Forelimb muscle (tissue), 1 donor: ENCODE measurements at regions not wholly inside any gene's neighbourhood (a gene's known extent, or its start where the extent isn't known, plus 50 kb on each side); places are given as distances from the start of the nearest gene placed in this dataset.
"Not testable (repeated sequence)": the region's sequence is repeated elsewhere in the genome, so short reads cannot be mapped to it uniquely, and the experiment has no call there.

ENCODE experiments used
- DNase-seq: peaks from one replicate; pipeline ENCODE4 v3.0.0-alpha.2; 2013; ENCODE audit warnings: low read depth

DNA sequence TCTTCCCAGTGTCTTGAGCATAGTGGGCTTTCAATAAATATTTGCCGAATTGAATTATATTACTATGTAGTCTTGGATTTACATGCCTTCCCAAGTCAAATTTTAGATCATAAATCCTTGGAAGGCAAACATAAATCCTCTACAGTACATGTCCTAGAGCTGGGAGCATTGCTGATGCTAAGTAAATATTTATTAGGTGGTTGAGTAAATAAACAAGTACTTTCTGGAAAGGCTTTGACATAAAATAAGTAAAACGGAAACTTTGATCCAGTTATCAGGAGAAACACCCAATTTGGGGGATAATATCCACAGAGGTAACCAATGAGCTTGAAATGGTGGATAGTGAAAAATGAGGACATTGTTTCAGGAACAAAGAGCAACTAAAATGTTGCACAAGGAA lies 162.8 kb upstream of the SVIL start:
- no peak for DNase-seq

DNA sequence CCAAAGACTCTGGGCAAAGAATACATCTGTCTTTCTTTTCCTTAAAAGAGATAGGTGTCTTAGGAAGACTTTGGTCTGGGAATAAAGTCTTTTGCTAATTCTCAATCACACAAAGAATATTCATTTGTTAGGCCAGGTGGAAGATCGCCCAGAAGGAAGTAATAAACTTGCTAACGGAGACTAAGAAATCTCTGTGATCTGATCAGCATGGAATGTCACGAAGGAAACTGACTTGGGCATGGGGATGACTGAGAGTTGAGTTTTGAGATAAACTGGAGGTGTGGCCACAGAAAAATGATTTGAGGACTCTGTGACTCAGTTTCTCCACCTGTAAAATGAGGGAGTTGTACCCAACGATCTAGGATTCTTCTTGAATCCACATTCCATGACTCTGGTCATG lies 161.1 kb upstream of the SVIL start:
- DNase-seq = no peak

DNA sequence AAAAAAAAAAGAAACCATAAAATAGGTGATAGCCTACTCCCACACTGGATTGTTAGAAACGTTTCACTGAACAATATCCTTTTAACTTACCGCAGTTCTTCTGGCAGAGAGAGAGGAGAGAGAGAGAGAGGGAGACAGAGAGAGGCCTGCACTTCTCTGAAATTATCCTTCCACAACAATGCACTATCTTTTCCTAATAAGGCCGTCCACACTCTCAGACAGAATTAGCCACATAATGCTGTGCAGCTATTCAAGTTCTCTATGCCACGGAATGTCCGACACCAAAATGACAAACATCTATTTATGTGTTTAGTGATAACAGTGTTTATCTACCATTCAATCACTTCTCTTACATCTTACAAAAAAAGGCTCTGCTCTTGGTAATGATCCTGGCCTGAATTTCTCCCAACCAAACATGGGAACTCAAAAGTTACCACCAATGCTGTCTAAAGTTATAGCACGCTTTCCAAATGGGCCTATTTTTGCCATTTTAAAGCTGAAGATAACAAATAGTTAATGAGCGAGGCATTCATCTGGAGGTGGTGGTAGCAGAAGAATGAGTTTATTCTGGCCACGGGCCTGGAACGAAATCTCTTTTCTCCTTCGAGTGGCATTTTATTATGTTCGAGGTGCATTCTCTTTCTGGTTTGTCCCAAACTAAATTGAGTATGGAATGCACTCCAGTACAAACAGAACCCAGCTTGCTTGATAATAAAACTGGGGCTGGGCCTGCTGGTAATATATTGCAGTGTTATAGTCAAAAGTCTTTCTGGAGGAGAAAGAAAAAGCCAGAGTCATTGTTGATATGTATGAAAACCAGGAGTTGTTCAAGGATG lies 160.2 kb upstream of the SVIL start:
- no peak for DNase-seq

DNA sequence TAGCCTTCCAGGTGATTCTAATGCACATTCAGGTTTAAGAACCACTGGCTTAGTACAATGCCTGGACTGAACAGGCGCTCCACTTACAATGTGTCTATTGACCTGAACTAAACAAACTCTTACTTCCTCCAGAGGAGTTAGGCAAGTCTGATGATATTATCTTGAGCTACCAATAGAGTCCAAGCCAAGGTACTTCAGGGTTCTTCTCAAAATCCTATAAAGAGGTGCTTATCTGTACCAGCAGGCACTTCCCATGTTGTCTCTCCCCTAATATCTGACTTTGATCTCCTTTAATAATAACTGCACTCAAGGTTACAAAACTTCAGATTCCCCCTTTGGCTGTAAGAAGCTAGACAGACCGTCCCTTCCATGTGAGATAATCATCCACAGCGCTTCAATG lies 157.0 kb upstream of the SVIL start:
- DNase-seq = no peak

DNA sequence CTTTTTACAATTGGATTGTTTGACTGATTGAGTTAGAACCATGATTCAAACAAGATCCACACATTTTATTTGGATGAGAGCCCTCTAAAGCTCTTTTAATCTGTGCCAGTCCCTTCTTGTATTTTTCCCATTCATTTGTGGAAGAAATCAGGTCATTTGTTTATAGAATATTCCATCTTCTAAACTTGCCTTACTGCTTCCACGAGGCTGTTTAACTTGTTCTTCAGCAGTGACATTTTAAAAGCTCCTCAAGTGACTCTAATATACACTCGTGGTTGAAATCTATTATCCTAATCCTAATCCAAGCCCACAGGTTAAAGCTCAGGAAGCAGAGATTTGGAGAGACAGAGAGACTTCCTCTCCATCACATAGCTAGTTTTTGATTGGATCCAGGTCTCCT lies 155.4 kb upstream of the SVIL start:
- no peak for DNase-seq

DNA sequence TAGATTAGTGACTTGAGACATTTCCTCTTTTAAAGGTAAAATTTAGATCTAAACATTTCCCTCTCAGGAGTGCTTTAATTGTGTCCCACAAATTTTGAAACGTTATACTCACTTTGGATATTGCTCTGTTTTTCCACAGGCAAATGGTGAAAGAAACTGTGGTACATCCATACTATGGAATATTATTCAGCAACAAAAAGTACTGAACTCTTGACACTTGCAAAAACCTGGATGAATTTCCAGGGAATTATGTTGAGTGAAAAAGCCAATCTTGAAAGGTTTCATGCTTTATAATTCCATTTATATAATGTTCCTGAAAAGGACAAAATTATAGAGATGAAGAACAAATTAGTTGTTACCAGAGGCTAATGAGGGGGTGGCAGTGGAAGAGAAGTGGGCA lies 153.3 kb upstream of the SVIL start:
- DNase-seq = no peak

DNA sequence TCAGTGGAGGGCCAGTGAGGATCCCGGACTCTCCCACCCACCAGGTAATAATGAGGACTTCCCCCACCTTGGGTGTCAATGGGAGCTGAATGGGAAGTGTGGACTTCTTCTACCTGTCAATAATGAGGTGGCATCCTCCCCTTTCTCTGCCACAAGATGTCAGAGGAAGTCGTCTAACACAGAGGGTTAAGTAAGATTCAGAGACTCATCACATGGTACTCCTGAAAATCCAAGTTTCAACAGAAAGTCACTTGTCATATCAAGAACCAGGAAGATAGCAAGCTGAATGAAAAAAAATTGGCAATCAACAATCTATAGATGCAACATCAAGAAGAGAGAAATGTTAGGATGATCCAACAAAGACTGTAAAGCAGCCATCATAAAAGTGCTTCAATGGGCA lies 150.9 kb upstream of the SVIL start:
- no peak for DNase-seq

DNA sequence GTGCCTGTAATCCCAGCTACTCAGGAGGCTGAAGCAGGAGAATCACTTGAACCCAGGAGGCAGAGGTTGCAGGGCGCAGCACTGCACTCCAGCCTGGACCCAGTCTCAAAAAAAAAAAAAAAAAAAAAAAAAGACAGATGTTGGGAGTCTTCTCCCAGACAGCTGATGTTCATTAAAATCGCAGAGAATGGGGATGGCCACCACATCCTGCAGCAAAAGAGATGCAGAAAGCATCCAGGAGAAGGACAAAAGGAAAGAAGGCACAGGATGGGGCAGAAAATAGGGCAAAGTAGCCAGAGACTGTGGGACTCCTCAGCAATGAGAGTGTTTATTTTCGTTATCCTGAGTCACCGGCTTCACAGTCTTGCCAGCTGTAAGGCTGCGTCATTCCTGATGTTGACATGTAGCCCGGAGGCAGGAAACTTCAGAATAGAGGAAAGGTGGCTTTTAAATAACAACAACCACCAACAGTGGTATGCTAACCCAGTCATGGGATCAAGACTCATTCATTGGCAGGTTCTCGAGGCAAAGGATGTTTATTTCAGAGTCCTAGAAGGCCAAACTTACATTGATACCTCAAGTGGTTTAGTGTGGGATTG lies 149.5 kb upstream of the SVIL start:
- DNase-seq = no peak

DNA sequence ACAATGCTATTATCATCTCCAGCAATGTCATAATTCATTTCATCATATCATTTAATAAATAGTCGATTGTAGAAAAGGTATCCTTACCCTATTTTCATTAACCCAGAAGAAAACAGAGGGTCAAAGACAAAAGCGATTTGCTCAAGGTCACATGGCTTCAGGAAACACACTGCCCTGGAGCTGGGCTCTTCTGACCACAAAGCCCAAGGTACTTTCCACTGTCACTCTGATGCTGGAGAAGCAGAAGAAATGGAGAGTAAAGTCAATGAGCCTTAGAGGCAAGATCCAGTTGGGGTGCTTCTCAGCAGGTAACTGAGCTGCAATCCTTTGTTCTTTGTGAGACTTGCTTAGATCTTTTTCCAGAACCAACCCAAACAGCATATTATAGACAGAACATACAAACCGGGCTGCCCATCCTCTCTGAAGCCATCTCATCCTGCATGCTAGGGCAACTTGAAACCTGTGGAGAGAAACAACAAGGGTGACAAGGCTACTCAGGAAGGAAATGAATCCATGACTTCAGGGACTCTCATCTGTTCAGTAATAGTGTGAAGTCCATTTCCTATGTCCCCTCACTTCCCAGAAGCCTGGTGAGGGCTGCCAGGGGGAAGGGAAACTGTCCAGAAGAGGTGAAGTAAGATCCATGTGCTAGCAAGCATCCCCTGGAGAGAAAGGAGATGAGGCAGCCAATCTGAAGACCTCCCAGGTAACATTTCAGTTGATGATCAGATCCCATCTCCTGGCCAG lies 148.6 kb upstream of the SVIL start:
- no peak for DNase-seq

DNA sequence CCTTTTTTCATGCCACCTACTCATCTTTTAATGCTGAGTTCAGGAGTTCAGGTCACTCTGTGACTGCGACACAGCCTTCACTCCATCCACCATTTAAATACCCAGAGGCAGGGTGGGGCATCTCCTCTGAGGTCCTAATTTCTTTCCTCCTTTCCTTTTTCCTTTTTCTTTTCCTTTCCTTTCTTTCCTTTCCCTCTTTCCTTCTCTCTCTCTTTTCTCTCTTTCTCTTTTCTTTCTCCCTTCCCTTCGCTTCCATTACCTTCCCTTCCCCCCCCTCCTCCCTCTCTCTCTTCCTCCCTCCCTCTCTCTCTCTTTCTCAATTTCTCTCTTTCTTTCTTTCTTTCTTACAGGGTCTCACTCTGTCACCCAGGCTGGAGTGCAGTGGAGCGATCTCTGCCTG lies 145.9 kb upstream of the SVIL start:
- no peak for DNase-seq

DNA sequence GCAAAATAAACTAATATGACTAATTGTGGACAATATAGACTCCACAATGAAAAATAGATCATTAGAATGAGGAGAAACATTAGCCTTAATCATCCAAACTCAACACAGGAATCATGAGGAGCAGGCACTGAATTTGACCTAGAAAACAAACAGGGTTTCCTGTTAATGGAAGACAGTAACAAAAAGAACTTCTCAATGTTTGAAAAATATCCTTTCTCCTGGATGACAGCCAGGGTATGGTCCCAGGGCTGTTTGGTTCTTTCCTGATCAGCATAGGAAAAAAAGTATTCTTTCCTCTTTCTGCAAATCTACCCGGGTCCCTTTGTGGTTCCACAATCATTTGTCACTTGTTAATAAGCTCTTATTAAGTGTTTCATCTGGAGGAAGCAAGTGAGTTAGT lies 145.3 kb upstream of the SVIL start:
- DNase-seq = no peak

DNA sequence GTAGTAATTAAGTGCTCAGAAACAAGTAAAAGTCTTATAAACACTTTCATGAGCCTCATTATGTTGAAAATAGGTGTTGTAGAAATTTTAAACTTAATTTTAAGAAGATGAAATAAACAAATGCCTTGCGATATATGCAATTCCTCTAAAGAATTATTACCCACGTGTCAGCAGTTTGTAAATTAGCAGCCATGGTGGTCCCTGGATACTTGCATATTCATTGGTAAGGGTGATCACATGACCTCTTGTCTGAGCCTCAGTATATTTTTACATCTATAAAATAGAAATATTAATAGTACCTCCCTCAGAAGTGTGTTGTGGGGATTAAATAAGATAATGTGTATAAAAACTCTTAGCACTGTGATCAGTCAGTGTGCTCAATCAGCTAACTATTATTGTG lies 141.5 kb upstream of the SVIL start:
- DNase-seq = no peak

DNA sequence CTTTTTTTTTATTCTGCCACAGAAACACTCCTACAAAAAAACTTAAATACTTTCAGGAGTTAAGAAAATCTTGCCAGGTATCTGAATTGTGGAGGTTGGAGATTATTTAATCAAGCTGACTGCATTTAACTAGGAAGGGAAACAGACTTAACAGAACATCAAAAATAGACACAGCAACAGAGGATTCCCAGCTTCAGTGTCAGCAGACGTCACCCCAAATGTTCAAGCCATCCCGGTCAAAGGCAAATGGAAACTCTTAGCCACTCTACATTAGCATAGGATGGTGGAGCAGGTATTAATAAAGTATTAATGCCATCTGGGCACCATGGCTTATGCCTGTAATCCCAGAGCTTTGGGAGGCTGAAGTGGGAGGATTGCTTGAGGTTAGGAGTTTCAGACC lies 139.7 kb upstream of the SVIL start:
- no peak for DNase-seq

DNA sequence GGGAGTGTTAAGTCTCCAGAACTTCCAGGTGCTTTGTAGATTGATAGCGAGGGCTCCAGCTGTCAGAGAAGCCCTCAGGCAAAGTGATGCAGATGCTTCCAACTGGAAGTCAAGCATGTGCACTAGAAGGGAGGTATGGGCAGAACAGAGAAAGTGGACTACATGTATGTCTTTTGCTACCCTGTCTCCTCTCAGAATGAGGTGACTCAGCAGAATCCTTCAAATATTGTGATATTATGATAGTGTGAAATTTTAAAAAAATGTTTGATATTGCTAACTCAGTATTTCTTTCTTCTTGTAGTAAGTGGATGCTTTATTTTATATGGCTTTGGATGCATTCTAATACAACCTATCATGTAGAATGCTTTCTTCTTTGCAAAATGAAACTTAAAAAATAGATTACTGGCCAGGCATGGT lies 138.9 kb upstream of the SVIL start:
- no peak for DNase-seq

DNA sequence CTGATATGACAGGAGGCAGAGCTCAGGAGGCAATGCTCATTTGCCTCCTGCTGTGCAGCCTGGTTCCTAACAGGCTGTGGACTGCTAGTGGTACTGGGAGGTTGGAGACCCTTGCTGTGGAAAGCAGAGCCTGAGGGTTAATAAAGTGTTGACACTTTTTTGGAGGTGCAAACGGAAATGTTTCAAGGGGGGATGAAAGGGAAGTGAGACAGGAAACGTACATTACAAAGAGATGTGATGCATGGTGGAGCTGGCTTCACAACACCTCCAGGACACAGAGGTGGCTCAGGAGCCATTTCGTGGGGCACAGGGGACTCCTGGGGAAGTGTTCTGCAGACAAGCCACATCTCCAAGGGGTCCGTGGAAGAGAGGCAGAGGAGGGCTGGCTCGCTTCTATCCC lies 137.6 kb upstream of the SVIL start:
- no peak for DNase-seq

DNA sequence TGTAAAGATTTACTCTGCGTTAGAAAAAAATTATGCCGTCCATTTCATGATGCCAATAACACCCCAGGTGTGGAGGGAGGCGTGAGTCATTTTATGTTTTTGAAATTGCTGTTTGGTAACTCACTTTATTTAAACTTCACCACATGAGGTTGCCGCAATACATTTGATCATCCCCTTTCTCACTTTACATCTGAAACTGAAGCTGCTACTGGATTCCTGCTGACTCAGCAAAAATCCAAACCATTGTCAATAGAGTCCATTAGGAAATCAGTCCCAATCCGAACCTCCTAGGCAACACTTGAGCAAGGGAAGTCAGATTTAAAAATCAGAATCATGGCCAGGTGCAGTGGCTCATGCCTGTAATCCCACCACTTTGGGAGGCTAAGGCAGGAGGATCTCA lies 136.6 kb upstream of the SVIL start:
- DNase-seq = no peak

DNA sequence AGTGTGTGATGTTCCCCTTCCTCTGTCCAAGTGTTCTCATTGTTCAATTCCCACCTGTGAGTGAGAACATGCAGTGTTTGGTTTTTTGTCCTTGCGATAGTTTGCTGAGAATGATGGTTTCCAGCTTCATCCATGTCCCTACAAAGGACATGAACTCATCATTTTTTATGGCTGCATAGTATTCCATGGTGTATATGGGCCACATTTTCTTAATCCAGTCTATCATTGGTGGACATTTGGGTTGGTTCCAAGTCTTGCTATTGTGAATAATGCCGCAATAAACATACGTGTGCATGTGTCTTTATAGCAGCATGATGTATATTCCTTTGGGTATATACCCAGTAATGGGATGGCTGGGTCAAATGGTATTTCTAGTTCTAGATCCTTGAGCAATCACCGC lies 134.5 kb upstream of the SVIL start:
- not testable (repeated sequence) for DNase-seq

DNA sequence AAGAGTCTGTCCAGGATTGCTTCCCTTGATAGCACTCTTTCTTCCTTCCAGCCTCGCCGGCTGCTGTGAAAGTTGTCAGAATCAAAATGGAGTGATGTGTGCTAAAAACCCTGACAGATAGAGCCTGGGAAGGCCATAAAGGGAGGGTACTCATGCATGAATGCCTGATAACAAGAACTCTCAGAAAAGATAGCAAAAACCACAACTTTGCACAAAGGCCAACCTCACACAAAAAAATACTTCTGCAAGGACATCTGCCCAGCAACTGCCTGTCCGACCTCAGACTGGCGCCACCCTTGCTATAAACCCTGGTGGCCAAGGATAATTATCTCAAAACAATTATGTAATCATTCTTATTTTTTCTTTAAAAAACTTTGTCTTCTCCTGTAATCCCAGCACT lies 133.2 kb upstream of the SVIL start:
- no peak for DNase-seq

DNA sequence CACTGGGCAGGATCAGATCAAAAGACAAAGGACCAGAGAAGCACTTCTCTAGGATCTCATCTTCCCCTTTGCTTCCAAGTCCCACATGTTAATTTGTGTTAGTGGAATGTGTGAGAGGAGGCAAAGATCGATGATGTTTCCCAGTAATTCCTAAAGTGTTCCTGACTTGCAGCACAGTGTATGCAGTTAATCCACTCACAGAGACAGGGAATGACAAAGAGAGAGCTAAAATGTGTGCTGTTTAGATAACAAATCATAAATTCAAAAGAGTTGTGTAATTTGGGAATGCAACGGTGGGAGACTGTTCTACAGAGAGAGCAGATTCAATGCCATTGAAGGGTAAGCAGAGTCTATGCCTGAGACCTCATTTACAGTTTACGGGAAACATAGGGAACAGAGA lies 132.0 kb upstream of the SVIL start:
- DNase-seq = no peak

DNA sequence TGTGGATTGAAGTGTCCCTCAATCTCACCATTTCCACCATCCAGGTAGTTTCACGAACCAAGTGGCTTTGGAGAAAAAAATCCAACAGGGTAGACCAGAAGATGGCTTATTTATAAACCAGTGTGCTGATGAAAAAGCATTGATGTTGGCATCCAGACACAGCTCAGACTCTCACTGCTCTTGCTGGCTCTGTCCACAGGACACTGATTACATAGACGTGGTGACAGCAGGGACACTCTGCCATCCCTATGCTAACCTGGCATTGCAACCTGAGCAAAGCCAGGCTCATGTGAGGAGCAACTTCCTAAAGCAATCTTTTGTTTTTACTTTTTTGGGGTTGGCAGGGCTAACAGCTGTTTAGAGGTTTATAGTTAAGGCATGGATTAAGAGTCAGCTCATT lies 130.6 kb upstream of the SVIL start:
- DNase-seq = no peak

DNA sequence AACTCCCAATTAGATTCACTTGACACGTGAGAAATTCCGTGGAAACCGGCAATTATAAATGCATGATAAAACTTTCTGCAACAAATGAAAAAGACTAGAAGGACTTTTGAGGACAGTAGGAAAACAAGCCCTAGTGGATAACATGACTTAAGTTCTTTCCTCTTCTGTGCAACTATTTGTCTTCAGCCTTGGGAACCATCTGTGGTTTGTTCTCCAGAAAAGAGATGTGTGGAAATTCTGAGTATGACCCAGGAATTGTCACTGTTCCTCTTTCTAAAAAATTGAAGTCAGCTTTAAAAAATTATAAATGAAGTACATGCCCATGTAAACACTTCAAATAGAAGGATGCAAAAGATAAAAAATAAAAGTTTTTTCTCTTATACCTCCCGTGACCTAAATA lies 128.6 kb upstream of the SVIL start:
- no peak for DNase-seq

DNA sequence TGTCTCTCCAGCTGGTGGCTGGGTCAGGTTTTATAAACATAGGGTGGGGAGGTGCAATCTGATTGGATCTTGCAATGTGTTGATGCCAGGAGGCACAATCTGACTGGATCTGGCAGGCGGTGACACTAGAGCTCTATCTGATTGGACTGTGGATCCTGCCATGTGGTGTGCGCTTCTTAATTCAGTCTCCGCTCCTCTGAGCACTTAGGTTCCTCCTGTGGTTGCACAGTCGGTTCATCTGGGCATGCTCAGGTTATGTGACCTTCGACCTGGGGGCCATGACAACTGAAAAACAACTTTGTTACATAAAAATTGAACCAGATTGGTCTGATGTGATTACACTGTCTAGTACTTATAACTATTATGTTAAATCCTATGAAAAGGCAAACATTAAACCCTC lies 127.1 kb upstream of the SVIL start:
- no peak for DNase-seq
